ENCODE measurements at regions not wholly inside any gene's neighbourhood (a gene's known extent, or its start where the extent isn't known, plus 50 kb on each side); places are given as distances from the start of the nearest gene placed in this dataset.
A peak's percentile ranks its signal among the peaks of the same experiment; 100 is the strongest.

GRCh38 chr5:107291866-107292265 lies 378.9 kb downstream of the EFNA5 start:
- DNase-seq, result no peak

- DNase-seq, result no peak
Measured at GRCh38 chr5:107290780-107291398, 379.8 kb downstream of the EFNA5 start.

- DNase-seq, result no peak
Measured at GRCh38 chr5:107289030-107289714, 381.6 kb downstream of the EFNA5 start.

- no peak for DNase-seq
Measured at GRCh38 chr5:107286447-107287098, 384.2 kb downstream of the EFNA5 start.

- DNase-seq, result peak; percentile 52
Measured at GRCh38 chr5:107285772-107286171, 385.0 kb downstream of the EFNA5 start.

GRCh38 chr5:107284822-107285525 lies 385.8 kb downstream of the EFNA5 start:
- DNase-seq, result no peak

- DNase-seq, result no peak
Measured at GRCh38 chr5:107282061-107282460, 388.7 kb downstream of the EFNA5 start.

- DNase-seq, result no peak
Measured at GRCh38 chr5:107278774-107279173, 392.0 kb downstream of the EFNA5 start.

- no peak for DNase-seq
Measured at GRCh38 chr5:107277485-107278125, 393.1 kb downstream of the EFNA5 start.

- no peak for DNase-seq
Measured at GRCh38 chr5:107275333-107275732, 395.4 kb downstream of the EFNA5 start.

- no peak for DNase-seq
Measured at GRCh38 chr5:107274571-107274970, 396.2 kb downstream of the EFNA5 start.

- DNase-seq, result no peak
Measured at GRCh38 chr5:107272954-107273353, 397.8 kb downstream of the EFNA5 start.

- no peak for DNase-seq
Measured at GRCh38 chr5:107272509-107272908, 398.2 kb downstream of the EFNA5 start.

- no peak for DNase-seq
Measured at GRCh38 chr5:107271682-107272350, 398.9 kb downstream of the EFNA5 start.

- DNase-seq, result no peak
Measured at GRCh38 chr5:107270561-107270960, 400.2 kb downstream of the EFNA5 start.

GRCh38 chr5:107269678-107270077 lies 401.1 kb downstream of the EFNA5 start:
- no peak for DNase-seq

- no peak for DNase-seq
Measured at GRCh38 chr5:107269256-107269655, 401.5 kb downstream of the EFNA5 start.

- no peak for DNase-seq
Measured at GRCh38 chr5:107268241-107268640, 402.5 kb downstream of the EFNA5 start.

- DNase-seq, result no peak
Measured at GRCh38 chr5:107266100-107266499, 404.6 kb downstream of the EFNA5 start.

GRCh38 chr5:107265193-107265592 lies 405.5 kb downstream of the EFNA5 start:
- DNase-seq, result no peak

- DNase-seq, result no peak
Measured at GRCh38 chr5:107263387-107264018, 407.2 kb downstream of the EFNA5 start.

Data from activated CD8-positive, alpha-beta memory T cell treated with anti-CD3 and anti-CD28 coated beads, Interleukin-2, amount 50 U/mL, for 48 hours (primary cell).